SKM-1 (cell line): ENCODE measurements at regions not wholly inside any gene's neighbourhood (a gene's known extent, or its start where the extent isn't known, plus 50 kb on each side); places are given as distances from the start of the nearest gene placed in this dataset.
"Not testable (repeated sequence)": the region's sequence is repeated elsewhere in the genome, so short reads cannot be mapped to it uniquely, and the experiment has no call there.

ENCODE experiments used
- DNase-seq: peaks from one replicate; lab custom pipeline; 2025; ENCODE audit not compliant: unreplicated experiment; lab: John Stamatoyannopoulos, UW

GRCh38 chr5:87661784-87662566 is 249.2 kb upstream of the CCNH start:
- no peak for DNase-seq

GRCh38 chr5:87653242-87653641 is 240.5 kb upstream of the CCNH start:
- no peak for DNase-seq

- DNase-seq = no peak
Measured at GRCh38 chr5:87650284-87650683, 237.6 kb upstream of the CCNH start.

- no peak for DNase-seq
Measured at GRCh38 chr5:87649455-87649854, 236.7 kb upstream of the CCNH start.

GRCh38 chr5:87645224-87645623 is 232.5 kb upstream of the CCNH start:
- DNase-seq = no peak

GRCh38 chr5:87640902-87641301 is 228.2 kb upstream of the CCNH start:
- no peak for DNase-seq

GRCh38 chr5:87627363-87627762 is 214.6 kb upstream of the CCNH start:
- DNase-seq = no peak

GRCh38 chr5:87608385-87608784 is 195.7 kb upstream of the CCNH start:
- DNase-seq = no peak

- DNase-seq = no peak
Measured at GRCh38 chr5:87605663-87606062, 192.9 kb upstream of the CCNH start.

GRCh38 chr5:87599778-87600177 is 187.0 kb upstream of the CCNH start:
- DNase-seq = no peak

- no peak for DNase-seq
Measured at GRCh38 chr5:87598460-87598859, 185.7 kb upstream of the CCNH start.

- DNase-seq = no peak
Measured at GRCh38 chr5:87594566-87594965, 181.8 kb upstream of the CCNH start.

GRCh38 chr5:87589587-87589986 is 176.9 kb upstream of the CCNH start:
- no peak for DNase-seq

- DNase-seq = no peak
Measured at GRCh38 chr5:87588316-87588715, 175.6 kb upstream of the CCNH start.

GRCh38 chr5:87583704-87584103 is 171.0 kb upstream of the CCNH start:
- not testable (repeated sequence) for DNase-seq

- DNase-seq = no peak
Measured at GRCh38 chr5:87582149-87582548, 169.4 kb upstream of the CCNH start.

- DNase-seq = no peak
Measured at GRCh38 chr5:87581661-87582060, 168.9 kb upstream of the CCNH start.

- no peak for DNase-seq
Measured at GRCh38 chr5:87579678-87580077, 166.9 kb upstream of the CCNH start.

- no peak for DNase-seq
Measured at GRCh38 chr5:87576867-87577266, 164.1 kb upstream of the CCNH start.

- not testable (repeated sequence) for DNase-seq
Measured at GRCh38 chr5:87576306-87576705, 163.6 kb upstream of the CCNH start.

- DNase-seq = no peak
Measured at GRCh38 chr5:87574106-87574505, 161.4 kb upstream of the CCNH start.

- no peak for DNase-seq
Measured at GRCh38 chr5:87572611-87573010, 159.9 kb upstream of the CCNH start.

- DNase-seq = no peak
Measured at GRCh38 chr5:87572090-87572489, 159.4 kb upstream of the CCNH start.
